ENCODE measurements at regions not wholly inside any gene's neighbourhood (a gene's known extent, or its start where the extent isn't known, plus 50 kb on each side); places are given as distances from the start of the nearest gene placed in this dataset.
A peak's percentile ranks its signal among the peaks of the same experiment; 100 is the strongest.

- CTCF ChIA-PET: no interaction called here
- TF ChIP-seq CTCF (IDR thresholded peaks at IDR 0.05; ENCODE audit: insufficient read depth, low read length, missing control alignments): no peak
- H3K4me3 ChIP-seq (ENCODE audit: low read depth, low read length): no peak overlapping the region
- POLR2A ChIA-PET: no interaction called here
- no peak for DNase-seq (ENCODE audit: low read depth, low spot score)
These were observed 117.2 kb upstream of the PRNP start for GRCh38 chr20:4569092-4569491.

DNA sequence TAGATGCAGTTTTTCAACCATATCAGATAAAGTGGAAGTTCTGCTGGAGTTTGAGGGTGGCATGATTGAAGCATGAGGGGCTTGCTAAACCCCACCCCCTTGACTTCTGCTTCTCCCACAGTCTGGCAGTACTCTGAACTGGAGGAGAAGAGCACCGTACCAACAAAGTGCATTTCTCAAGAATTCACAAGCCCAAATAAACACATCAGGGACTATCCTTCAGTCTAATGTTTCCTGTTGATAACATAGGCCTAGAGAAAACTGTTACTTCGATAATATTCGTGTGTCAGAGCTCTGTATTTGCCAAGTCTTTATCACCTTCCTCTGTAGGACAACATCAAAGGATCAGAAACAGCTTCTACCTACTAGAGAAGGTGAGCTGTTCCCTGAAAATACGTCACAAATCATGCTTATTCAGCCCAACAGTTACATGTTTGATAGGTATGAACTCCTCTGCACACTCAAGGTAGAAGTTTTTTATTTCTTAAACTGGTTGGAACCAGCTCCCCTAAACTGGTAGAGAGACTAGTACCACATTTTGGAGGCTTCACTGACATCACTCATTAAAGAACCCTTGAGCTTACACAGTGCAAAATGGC, 117.8 kb upstream of the PRNP start:
- no peak overlapping the region for H3K4me3 ChIP-seq (ENCODE audit: low read depth, low read length)
- CTCF ChIA-PET: no interaction called here
- TF ChIP-seq CTCF (IDR thresholded peaks at IDR 0.05; ENCODE audit: insufficient read depth, low read length, missing control alignments): no peak
- POLR2A ChIA-PET: no interaction called here
- DNase-seq (ENCODE audit: low read depth, low spot score): no peak

DNA sequence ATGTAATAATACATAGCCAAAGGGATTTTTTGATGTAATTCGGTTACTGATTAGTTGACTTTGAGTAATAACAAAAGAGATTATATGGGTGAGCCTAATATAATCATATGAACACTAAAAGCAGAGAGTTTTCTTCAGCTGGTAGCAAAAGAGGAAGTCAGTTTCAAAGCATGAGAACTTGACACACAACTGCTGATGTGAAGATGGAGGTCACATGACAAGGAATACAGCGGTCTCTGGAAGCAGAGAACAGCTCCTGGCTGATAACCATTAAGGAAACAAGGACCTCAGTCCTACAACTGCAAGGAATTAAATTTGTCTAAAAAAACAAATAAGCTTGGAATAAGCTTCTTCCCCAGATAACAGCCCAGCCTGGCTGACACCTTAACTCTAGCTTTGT, 119.1 kb upstream of the PRNP start:
- no peak for TF ChIP-seq CTCF (IDR thresholded peaks at IDR 0.05; ENCODE audit: insufficient read depth, low read length, missing control alignments)
- CTCF ChIA-PET: interaction anchor here (1.5 kb wide), 1 partner anchor 25 kb away, joined by 4 read pairs; no protein-coding TSS in a partner anchor

DNA sequence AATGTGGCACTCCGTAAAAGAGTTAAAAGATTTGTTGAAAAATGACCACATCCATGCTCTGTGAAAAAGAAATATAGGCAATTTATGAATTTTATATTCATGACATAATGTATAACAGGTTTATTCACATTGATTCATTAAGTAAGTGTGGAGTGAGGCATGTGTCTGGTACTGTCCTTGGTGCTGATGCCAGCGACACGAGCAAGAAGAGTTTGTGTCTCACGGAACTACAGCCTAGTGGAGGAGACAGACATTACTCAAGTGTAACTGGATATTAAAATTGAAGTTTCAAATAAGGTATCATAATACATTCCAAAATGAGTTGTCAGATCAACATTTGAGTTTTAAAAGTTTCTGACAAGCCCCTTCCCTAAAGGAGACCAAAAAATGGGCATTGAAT, 122.7 kb upstream of the PRNP start:
- peak; percentile 40 for TF ChIP-seq CTCF (IDR thresholded peaks at IDR 0.05; ENCODE audit: insufficient read depth, low read length, missing control alignments)
- no peak overlapping the region for H3K4me3 ChIP-seq (ENCODE audit: low read depth, low read length)
- CTCF ChIA-PET: interaction anchor here (1.9 kb wide), 1 partner anchor 9 kb away, joined by 7 read pairs; no protein-coding TSS in a partner anchor
- DNase-seq (ENCODE audit: low read depth, low spot score): no peak
- POLR2A ChIA-PET: no interaction called here

More for the DNA sequence above, 119.1 kb upstream of the PRNP start:
- H3K4me3 ChIP-seq (ENCODE audit: low read depth, low read length): no peak overlapping the region
- no peak for DNase-seq (ENCODE audit: low read depth, low spot score)
- POLR2A ChIA-PET: no interaction called here

DNA sequence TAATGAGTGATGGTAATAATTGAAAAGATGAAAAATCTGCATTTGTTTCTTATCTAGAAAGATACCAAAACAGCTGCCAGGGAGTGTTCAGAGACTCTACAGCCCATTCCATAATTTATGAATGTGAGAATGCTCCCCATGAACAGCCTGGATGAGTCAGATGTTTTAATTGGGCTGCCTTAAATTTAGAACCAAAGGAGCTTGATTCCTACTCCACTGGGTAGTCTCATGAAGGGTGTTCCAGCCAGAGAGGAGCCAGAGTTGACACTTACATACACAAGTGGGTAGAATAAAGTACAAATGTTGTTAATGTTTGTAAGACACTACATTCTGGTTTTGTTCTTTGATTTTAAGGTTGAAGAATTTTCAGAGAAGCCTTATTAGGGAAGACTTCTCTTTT, 123.2 kb upstream of the PRNP start:
- ChIA-PET POLR2A (no interaction called here), CTCF (interaction anchor here (1.9 kb wide), 1 partner anchor 9 kb away, joined by 7 read pairs; no protein-coding TSS in a partner anchor)
- no peak for DNase-seq (ENCODE audit: low read depth, low spot score)
- no peak for TF ChIP-seq CTCF (IDR thresholded peaks at IDR 0.05; ENCODE audit: insufficient read depth, low read length, missing control alignments)
- H3K4me3 ChIP-seq (ENCODE audit: low read depth, low read length): no peak overlapping the region

GRCh38 chr20:4560667-4561066, 125.6 kb upstream of the PRNP start:
- POLR2A ChIA-PET: no interaction called here
- no peak for DNase-seq (ENCODE audit: low read depth, low spot score)

More at GRCh38 chr20:4560667-4561066, 125.6 kb upstream of the PRNP start:
- no peak for TF ChIP-seq CTCF (IDR thresholded peaks at IDR 0.05; ENCODE audit: insufficient read depth, low read length, missing control alignments)
- no peak overlapping the region for H3K4me3 ChIP-seq (ENCODE audit: low read depth, low read length)
- CTCF ChIA-PET: interaction anchor here (1.1 kb wide), 1 partner anchor 19 kb away, joined by 3 read pairs; no protein-coding TSS in a partner anchor

Measured in AG04449 (cell line).